Activated naive CD4-positive, alpha-beta T cell treated with anti-CD3 and anti-CD28 coated beads, Interleukin-2, amount 50 U/mL, for 24 hours (primary cell): ENCODE measurements at regions not wholly inside any gene's neighbourhood (a gene's known extent, or its start where the extent isn't known, plus 50 kb on each side); places are given as distances from the start of the nearest gene placed in this dataset.

Experiments used
- H3K27ac Mint-ChIP-seq: one replicate; pipeline ENCODE4 v1.8.0; 2021; ENCODE audit warnings: mild to moderate bottlenecking, mixed read lengths
- H3K27me3 Mint-ChIP-seq: one replicate; pipeline ENCODE4 v1.8.0; 2021; ENCODE audit warnings: mixed read lengths
- H3K36me3 Mint-ChIP-seq: one replicate; pipeline ENCODE4 v1.8.0; 2021; ENCODE audit warnings: mixed read lengths
- H3K4me1 Mint-ChIP-seq: one replicate; pipeline ENCODE4 v1.8.0; 2021; ENCODE audit warnings: mixed read lengths
- H3K4me3 Mint-ChIP-seq: one replicate; pipeline ENCODE4 v1.8.0; 2021; ENCODE audit warnings: mild to moderate bottlenecking, mixed read lengths
- H3K9me3 Mint-ChIP-seq: one replicate; pipeline ENCODE4 v1.8.0; 2021; ENCODE audit warnings: mixed read lengths

- Mint-ChIP-seq H3K27ac (no peak overlapping the region), H3K9me3 (no peaks in the 10 kb centered on the region), H3K4me3 (no peak overlapping the region), H3K27me3 (no peaks in the 10 kb centered on the region), H3K4me1 (no peaks in the 10 kb centered on the region), H3K36me3 (no peaks in the 10 kb centered on the region)
Observed at GRCh38 chr1:99467645-99468044, 178.3 kb upstream of the PALMD start.

- H3K4me1 Mint-ChIP-seq, result no peaks in the 10 kb centered on the region
- no peak overlapping the region for H3K27ac Mint-ChIP-seq
- H3K27me3 Mint-ChIP-seq, result no peaks in the 10 kb centered on the region
- no peaks in the 10 kb centered on the region for H3K36me3 Mint-ChIP-seq
- H3K9me3 Mint-ChIP-seq, result no peaks in the 10 kb centered on the region
- H3K4me3 Mint-ChIP-seq, result no peak overlapping the region
Observed at GRCh38 chr1:99469550-99469971, 176.4 kb upstream of the PALMD start.

GRCh38 chr1:99472893-99473292, 173.0 kb upstream of the PALMD start:
- no peaks in the 10 kb centered on the region for H3K9me3 Mint-ChIP-seq
- no peaks in the 10 kb centered on the region for H3K36me3 Mint-ChIP-seq
- no peak overlapping the region for H3K27ac Mint-ChIP-seq
- no peak overlapping the region for H3K4me3 Mint-ChIP-seq
- H3K4me1 Mint-ChIP-seq, result no peaks in the 10 kb centered on the region
- peaks cover 5% of the 10 kb centered on the region for H3K27me3 Mint-ChIP-seq

GRCh38 chr1:99474350-99474893, 171.5 kb upstream of the PALMD start:
- Mint-ChIP-seq H3K4me1 (no peaks in the 10 kb centered on the region), H3K27me3 (peaks cover 5% of the 10 kb centered on the region), H3K36me3 (no peaks in the 10 kb centered on the region), H3K9me3 (no peaks in the 10 kb centered on the region), H3K4me3 (no peak overlapping the region), H3K27ac (no peak overlapping the region)

DNA sequence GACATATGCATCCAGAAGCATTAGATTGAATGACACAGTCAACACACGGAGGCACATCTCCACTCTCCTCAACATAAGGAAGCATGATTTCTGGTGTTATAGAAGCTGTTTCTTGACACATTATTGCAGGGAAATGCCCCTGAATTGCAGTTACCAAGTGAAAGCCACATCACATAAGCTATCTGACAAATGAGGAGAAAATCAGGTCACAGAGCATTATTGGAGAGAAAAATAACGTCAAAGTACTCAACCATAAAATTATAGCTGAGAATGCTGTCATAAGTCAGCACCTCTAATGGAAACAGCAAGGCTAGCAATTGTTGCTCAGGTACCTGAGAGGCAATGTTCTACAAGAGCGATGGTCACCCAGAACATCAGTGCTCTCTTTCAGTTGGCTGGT, 169.9 kb upstream of the PALMD start:
- no peaks in the 10 kb centered on the region for H3K4me1 Mint-ChIP-seq
- H3K27me3 Mint-ChIP-seq, result peaks cover 7% of the 10 kb centered on the region
- no peak overlapping the region for H3K27ac Mint-ChIP-seq
- no peak overlapping the region for H3K4me3 Mint-ChIP-seq
- H3K36me3 Mint-ChIP-seq, result no peaks in the 10 kb centered on the region
- no peaks in the 10 kb centered on the region for H3K9me3 Mint-ChIP-seq

DNA sequence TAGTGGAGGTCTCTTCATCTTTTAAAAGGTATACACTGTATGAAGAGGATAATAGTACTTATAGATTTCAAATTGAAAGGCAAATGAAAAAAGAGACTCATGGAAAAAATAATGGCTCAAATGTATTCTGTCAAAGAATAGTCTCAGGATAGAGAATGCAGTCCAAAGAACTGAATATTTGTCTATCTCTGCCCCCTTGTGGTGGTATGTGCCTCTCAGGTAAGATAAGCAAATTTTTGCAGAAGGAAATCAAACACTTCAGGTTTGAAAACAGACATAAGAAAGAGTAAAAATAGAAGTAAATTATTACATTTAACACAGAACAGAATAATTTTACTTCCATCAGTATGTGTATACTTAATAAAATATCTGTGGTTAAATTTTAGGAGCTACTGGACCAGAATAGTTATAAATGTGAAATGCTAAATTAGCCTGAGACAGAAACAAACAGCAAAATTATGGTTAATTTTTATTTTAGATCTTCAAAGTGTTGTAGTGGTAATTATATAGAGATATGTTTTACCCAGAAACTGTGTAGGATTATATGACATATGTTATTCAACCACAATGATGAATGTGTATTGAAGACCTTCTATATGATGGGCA, 164.4 kb upstream of the PALMD start:
- H3K9me3 Mint-ChIP-seq, result no peaks in the 10 kb centered on the region
- H3K4me1 Mint-ChIP-seq, result no peaks in the 10 kb centered on the region
- peaks cover 19% of the 10 kb centered on the region for H3K27me3 Mint-ChIP-seq
- no peak overlapping the region for H3K27ac Mint-ChIP-seq
- H3K36me3 Mint-ChIP-seq, result no peaks in the 10 kb centered on the region
- no peak overlapping the region for H3K4me3 Mint-ChIP-seq

DNA sequence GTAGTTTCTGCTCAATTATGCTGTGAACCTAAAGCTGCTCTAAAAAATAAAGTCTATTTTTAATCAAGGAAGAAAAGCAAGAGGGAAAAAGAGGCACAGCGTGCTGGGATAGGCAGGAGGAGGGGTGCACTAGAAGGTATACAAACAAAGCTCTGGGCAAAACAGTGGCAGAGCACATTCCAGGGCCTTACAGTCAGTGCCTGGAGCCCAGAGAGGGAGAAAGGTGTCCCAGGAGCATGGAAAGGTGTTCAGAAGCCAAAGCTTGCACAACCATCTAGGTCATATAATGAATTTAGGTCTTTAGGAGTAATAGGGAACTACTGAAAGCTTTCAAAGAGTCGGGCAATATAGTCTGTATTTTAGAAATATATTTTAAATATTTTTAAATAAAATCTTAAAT, 163.6 kb upstream of the PALMD start:
- Mint-ChIP-seq H3K27me3 (peaks cover 18% of the 10 kb centered on the region), H3K9me3 (no peaks in the 10 kb centered on the region), H3K4me3 (no peak overlapping the region), H3K4me1 (no peaks in the 10 kb centered on the region), H3K36me3 (no peaks in the 10 kb centered on the region), H3K27ac (no peak overlapping the region)

DNA sequence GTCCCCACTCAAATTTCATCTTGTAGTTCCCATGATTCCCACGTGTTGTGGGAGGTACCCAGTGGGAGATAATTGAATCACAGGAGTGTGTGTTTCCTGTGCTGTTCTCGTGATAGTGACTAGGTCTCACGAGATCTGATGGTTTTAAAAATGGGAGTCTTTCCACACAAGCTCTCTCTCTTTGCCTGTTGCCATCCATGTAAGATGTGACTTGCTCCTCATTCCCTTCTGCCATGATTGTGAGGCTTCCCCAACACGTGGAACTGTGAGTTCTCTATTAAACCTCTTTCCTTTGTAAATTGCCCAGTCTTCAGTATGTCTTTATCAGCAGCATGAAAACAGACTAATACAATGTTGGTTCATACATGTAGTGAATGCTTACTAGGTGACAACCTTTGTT, 163.2 kb upstream of the PALMD start:
- Mint-ChIP-seq H3K27me3 (peaks cover 15% of the 10 kb centered on the region), H3K9me3 (no peaks in the 10 kb centered on the region), H3K27ac (no peak overlapping the region), H3K36me3 (no peaks in the 10 kb centered on the region), H3K4me3 (no peak overlapping the region), H3K4me1 (no peaks in the 10 kb centered on the region)

- Mint-ChIP-seq H3K4me1 (no peaks in the 10 kb centered on the region), H3K9me3 (no peaks in the 10 kb centered on the region), H3K27ac (no peak overlapping the region), H3K4me3 (no peak overlapping the region), H3K27me3 (peaks cover 2% of the 10 kb centered on the region), H3K36me3 (no peaks in the 10 kb centered on the region)
Observed at GRCh38 chr1:99490031-99490430, 155.9 kb upstream of the PALMD start.

- H3K36me3 Mint-ChIP-seq, result no peaks in the 10 kb centered on the region
- H3K27ac Mint-ChIP-seq, result no peak overlapping the region
- H3K27me3 Mint-ChIP-seq, result peaks cover 3% of the 10 kb centered on the region
- no peaks in the 10 kb centered on the region for H3K4me1 Mint-ChIP-seq
- no peaks in the 10 kb centered on the region for H3K9me3 Mint-ChIP-seq
- no peak overlapping the region for H3K4me3 Mint-ChIP-seq
Observed at GRCh38 chr1:99496067-99496466, 149.8 kb upstream of the PALMD start.

- Mint-ChIP-seq H3K9me3 (no peaks in the 10 kb centered on the region), H3K36me3 (no peaks in the 10 kb centered on the region), H3K27me3 (peaks cover 3% of the 10 kb centered on the region), H3K4me3 (no peak overlapping the region), H3K27ac (no peak overlapping the region), H3K4me1 (no peaks in the 10 kb centered on the region)
Observed at GRCh38 chr1:99497690-99498089, 148.2 kb upstream of the PALMD start.

GRCh38 chr1:99500541-99500940, 145.4 kb upstream of the PALMD start:
- no peaks in the 10 kb centered on the region for H3K4me1 Mint-ChIP-seq
- no peak overlapping the region for H3K27ac Mint-ChIP-seq
- no peaks in the 10 kb centered on the region for H3K9me3 Mint-ChIP-seq
- H3K36me3 Mint-ChIP-seq, result no peaks in the 10 kb centered on the region
- H3K27me3 Mint-ChIP-seq, result peaks cover 5% of the 10 kb centered on the region
- no peak overlapping the region for H3K4me3 Mint-ChIP-seq

- peaks cover 4% of the 10 kb centered on the region for H3K27me3 Mint-ChIP-seq
- H3K9me3 Mint-ChIP-seq, result no peaks in the 10 kb centered on the region
- no peak overlapping the region for H3K27ac Mint-ChIP-seq
- no peak overlapping the region for H3K4me3 Mint-ChIP-seq
- no peaks in the 10 kb centered on the region for H3K4me1 Mint-ChIP-seq
- no peaks in the 10 kb centered on the region for H3K36me3 Mint-ChIP-seq
Observed at GRCh38 chr1:99501871-99502270, 144.0 kb upstream of the PALMD start.

GRCh38 chr1:99502400-99502799, 143.5 kb upstream of the PALMD start:
- Mint-ChIP-seq H3K4me3 (no peak overlapping the region), H3K27ac (no peak overlapping the region), H3K36me3 (no peaks in the 10 kb centered on the region), H3K4me1 (no peaks in the 10 kb centered on the region), H3K9me3 (no peaks in the 10 kb centered on the region), H3K27me3 (peaks cover 4% of the 10 kb centered on the region)

GRCh38 chr1:99503276-99503747, 142.6 kb upstream of the PALMD start:
- Mint-ChIP-seq H3K4me1 (no peaks in the 10 kb centered on the region), H3K4me3 (no peak overlapping the region), H3K27ac (no peak overlapping the region), H3K9me3 (no peaks in the 10 kb centered on the region), H3K27me3 (peaks cover 4% of the 10 kb centered on the region), H3K36me3 (no peaks in the 10 kb centered on the region)

DNA sequence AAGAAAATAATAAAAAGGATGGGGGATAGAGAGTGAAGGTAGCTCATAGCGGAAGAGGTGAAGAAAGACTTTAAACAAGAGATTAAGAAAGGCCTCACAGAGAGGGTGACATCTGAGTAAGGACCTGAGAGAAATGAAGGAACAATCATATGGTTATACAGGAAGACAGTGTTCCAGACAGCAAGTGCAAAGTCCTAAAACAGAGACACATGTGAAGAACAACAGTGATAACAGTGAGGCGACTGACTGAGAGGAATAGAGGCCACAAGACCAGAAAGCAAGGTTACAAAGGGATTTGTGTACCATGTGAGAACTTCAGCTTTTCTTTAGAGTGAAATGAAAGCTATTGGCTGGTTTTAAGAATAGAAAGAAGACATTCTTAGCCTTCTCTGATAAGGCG, 141.6 kb upstream of the PALMD start:
- Mint-ChIP-seq H3K4me1 (no peaks in the 10 kb centered on the region), H3K9me3 (no peaks in the 10 kb centered on the region), H3K4me3 (no peak overlapping the region), H3K27me3 (peaks cover 4% of the 10 kb centered on the region), H3K36me3 (no peaks in the 10 kb centered on the region), H3K27ac (peak overlapping the region; percentile 3)

GRCh38 chr1:99506631-99507030, 139.3 kb upstream of the PALMD start:
- H3K36me3 Mint-ChIP-seq, result no peaks in the 10 kb centered on the region
- H3K4me1 Mint-ChIP-seq, result no peaks in the 10 kb centered on the region
- peaks cover 5% of the 10 kb centered on the region for H3K27me3 Mint-ChIP-seq
- no peak overlapping the region for H3K4me3 Mint-ChIP-seq
- H3K27ac Mint-ChIP-seq, result no peak overlapping the region
- H3K9me3 Mint-ChIP-seq, result no peaks in the 10 kb centered on the region
